ENCODE measurements at regions not wholly inside any gene's neighbourhood (a gene's known extent, or its start where the extent isn't known, plus 50 kb on each side); places are given as distances from the start of the nearest gene placed in this dataset.

- Histone ChIP-seq H3K27me3 (ENCODE audit: control insufficient read depth, insufficient read depth, low read length) (no peaks in the 10 kb centered on the region), H3K4me3 (ENCODE audit: low read depth, low read length) (no peak overlapping the region), H3K36me3 (ENCODE audit: control insufficient read depth, insufficient read depth, low read length) (no peaks in the 10 kb centered on the region)
- no peak for DNase-seq (ENCODE audit: low read depth)
- TF ChIP-seq, protein P1, sequence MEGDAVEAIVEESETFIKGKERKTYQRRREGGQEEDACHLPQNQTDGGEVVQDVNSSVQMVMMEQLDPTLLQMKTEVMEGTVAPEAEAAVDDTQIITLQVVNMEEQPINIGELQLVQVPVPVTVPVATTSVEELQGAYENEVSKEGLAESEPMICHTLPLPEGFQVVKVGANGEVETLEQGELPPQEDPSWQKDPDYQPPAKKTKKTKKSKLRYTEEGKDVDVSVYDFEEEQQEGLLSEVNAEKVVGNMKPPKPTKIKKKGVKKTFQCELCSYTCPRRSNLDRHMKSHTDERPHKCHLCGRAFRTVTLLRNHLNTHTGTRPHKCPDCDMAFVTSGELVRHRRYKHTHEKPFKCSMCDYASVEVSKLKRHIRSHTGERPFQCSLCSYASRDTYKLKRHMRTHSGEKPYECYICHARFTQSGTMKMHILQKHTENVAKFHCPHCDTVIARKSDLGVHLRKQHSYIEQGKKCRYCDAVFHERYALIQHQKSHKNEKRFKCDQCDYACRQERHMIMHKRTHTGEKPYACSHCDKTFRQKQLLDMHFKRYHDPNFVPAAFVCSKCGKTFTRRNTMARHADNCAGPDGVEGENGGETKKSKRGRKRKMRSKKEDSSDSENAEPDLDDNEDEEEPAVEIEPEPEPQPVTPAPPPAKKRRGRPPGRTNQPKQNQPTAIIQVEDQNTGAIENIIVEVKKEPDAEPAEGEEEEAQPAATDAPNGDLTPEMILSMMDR (IDR thresholded peaks at IDR 0.05; ENCODE audit: insufficient read depth, low read depth, low read length): no peak
- CTCF ChIA-PET: interaction anchor here (1.2 kb wide), 1 partner anchor 80 kb away, joined by 5 read pairs; the partner anchor contains the start of gene EFNB1
- POLR2A ChIA-PET: no interaction called here
Observed at GRCh38 chrX:68908071-68908470, 79.2 kb downstream of the EFNB1 start.

- no peak for DNase-seq (ENCODE audit: low read depth)
- Histone ChIP-seq H3K27me3 (ENCODE audit: control insufficient read depth, insufficient read depth, low read length) (no peaks in the 10 kb centered on the region), H3K36me3 (ENCODE audit: control insufficient read depth, insufficient read depth, low read length) (no peaks in the 10 kb centered on the region), H3K4me3 (ENCODE audit: low read depth, low read length) (no peak overlapping the region)
- ChIA-PET POLR2A (no interaction called here), CTCF (no interaction called here)
- TF ChIP-seq, protein P1 (IDR thresholded peaks at IDR 0.05; ENCODE audit: insufficient read depth, low read depth, low read length): no peak
Observed at GRCh38 chrX:68902706-68903504, 74.1 kb downstream of the EFNB1 start.

DNA sequence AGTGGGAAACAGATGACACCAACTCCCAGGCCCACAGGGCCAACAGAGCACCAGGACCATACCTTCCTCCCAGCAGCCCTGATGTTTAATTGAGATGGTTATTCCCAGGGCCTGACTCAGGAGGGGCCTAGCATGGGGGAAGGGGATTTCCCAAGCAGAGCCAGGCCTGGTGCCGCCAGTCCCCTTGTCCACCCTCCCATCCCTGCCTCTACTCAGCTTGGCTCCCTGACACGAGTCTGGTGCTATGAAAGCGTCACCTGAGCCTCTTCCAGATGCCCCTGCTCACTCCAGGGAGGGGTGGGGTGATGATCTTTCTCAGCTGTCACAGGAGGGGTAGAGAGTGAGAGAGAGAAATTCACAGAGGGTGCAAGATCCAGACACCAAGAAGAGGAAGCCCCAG is 72.7 kb downstream of the EFNB1 start:
- Histone ChIP-seq H3K4me3 (ENCODE audit: low read depth, low read length) (no peak overlapping the region), H3K36me3 (ENCODE audit: control insufficient read depth, insufficient read depth, low read length) (no peaks in the 10 kb centered on the region), H3K27me3 (ENCODE audit: control insufficient read depth, insufficient read depth, low read length) (no peaks in the 10 kb centered on the region)
- ChIA-PET CTCF (interaction anchor here (0.6 kb wide), 2 partner anchors 79 to 96 kb away, joined by 3 read pairs; no protein-coding TSS in a partner anchor), POLR2A (no interaction called here)
- TF ChIP-seq, protein P1 (IDR thresholded peaks at IDR 0.05; ENCODE audit: insufficient read depth, low read depth, low read length): no peak
- DNase-seq (ENCODE audit: low read depth): no peak

DNA sequence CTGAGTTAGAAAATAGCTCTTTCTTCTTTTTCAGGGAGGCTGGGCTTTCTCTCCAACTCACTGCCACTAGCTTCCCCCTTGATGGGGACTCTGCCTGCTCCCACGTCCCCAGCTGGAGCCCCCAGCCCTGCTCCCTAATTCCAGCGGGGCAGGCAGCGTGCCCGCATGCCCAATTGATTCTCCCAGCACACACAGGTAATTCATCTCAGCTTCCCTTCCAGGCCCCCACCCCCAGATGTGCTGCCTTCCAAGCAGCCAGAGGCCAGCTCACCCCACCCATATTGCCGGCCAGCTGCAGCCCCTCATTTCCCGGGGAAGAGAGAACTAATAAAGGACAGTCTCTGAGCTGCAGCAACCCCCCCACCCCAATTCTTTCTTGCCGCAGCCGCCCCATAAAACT is 69.8 kb downstream of the EFNB1 start:
- ChIA-PET CTCF (no interaction called here), POLR2A (no interaction called here)
- Histone ChIP-seq H3K36me3 (ENCODE audit: control insufficient read depth, insufficient read depth, low read length) (no peaks in the 10 kb centered on the region), H3K27me3 (ENCODE audit: control insufficient read depth, insufficient read depth, low read length) (no peaks in the 10 kb centered on the region), H3K4me3 (ENCODE audit: low read depth, low read length) (no peak overlapping the region)
- no peak for DNase-seq (ENCODE audit: low read depth)
- TF ChIP-seq, protein P1 (IDR thresholded peaks at IDR 0.05; ENCODE audit: insufficient read depth, low read depth, low read length): no peak

DNA sequence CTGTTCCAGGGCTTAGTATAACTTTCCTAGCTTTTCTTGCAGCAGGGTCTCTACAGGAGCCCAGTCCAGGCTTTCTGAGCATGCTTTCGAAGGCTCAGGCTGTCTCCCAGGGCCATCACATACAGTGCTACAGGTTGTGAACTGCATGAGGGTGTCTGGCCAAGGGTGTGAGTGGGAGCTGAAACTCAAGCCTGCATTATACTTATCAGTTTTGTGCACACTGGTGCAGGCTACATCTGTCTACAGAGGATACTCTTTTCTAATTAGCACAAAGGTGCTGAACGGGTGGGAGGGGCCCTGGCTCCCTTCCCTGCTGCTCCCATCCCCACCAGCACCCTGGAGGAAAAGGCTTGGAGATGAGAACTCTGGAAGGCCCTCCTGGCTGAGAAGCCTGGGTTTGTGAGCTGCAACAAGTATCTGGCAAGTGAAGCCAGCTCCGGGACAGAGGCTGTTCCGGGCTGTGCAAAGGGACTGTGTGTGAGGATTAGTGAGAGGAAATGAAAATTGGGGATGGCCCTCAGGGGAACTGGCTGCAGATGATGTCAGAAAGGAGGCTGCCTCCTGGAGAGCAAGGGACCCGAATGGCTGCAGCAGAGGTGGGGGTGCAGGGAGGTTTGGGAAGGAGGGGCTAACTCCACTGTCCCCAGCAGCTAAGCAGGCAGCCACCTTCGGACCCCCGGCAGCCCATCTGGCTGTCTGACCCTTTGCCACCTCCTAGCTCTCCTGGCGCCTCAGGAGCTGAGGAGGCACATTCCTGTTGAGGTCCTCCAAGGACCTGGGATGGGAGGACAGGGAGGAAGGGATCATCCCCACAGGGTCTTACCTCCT is 68.5 kb downstream of the EFNB1 start:
- Histone ChIP-seq H3K36me3 (ENCODE audit: control insufficient read depth, insufficient read depth, low read length) (no peaks in the 10 kb centered on the region), H3K4me3 (ENCODE audit: low read depth, low read length) (no peak overlapping the region), H3K27me3 (ENCODE audit: control insufficient read depth, insufficient read depth, low read length) (no peaks in the 10 kb centered on the region)
- TF ChIP-seq, protein P1 (IDR thresholded peaks at IDR 0.05; ENCODE audit: insufficient read depth, low read depth, low read length): no peak
- CTCF ChIA-PET: interaction anchor here (0.6 kb wide), 1 partner anchor 134 kb away, joined by 3 read pairs; no protein-coding TSS in a partner anchor
- no peak for DNase-seq (ENCODE audit: low read depth)
- POLR2A ChIA-PET: no interaction called here

Data from BJ (cell line).